HepG2 (cell line): ENCODE measurements at regions not wholly inside any gene's neighbourhood (a gene's known extent, or its start where the extent isn't known, plus 50 kb on each side); places are given as distances from the start of the nearest gene placed in this dataset.
"Not testable (repeated sequence)": the region's sequence is repeated elsewhere in the genome, so short reads cannot be mapped to it uniquely, and the experiment has no call there.

Experiments
- ADNP ChIP-seq: sonication (generic); formaldehyde crosslinking; IDR thresholded peaks from 2 replicates; pipeline ENCODE4 v1.4.0; 2020; ENCODE audit warnings: missing genetic modification reagents
- GABPA ChIP-seq, 2 experiments: IDR thresholded peaks; 2 replicates each; pipeline ENCODE4 v1.6.1; 2011 to 2016; ENCODE audit warnings: low read depth in 2 of 2, low read length in 1 of 2, missing biosample characterization in 1 of 2, missing genetic modification characterization in 1 of 2
- MXD4 ChIP-seq: IDR thresholded peaks from 2 replicates; pipeline ENCODE4 v1.6.1; 2016; ENCODE audit warnings: mild to moderate bottlenecking, missing biosample characterization, missing genetic modification reagents
- SYNCRIP ChIP-seq: fragments of 200-400 bp; formaldehyde crosslinking; IDR thresholded peaks from 2 replicates; pipeline ENCODE4 v1.6.1; 2018; ENCODE audit warnings: mild to moderate bottlenecking, low read depth, low read length; ENCODE audit not compliant: insufficient read depth
- TCF12 ChIP-seq, 2 experiments: fragments of 450-650 bp in 1 of 2; sonication (generic) in 1 of 2; formaldehyde crosslinking in 1 of 2; IDR thresholded peaks; 2 replicates each; pipeline versions ENCODE4 v1.6.1 to v1.8.0; 2017 to 2022; ENCODE audit warnings: antibody characterized with exemption in 1 of 2, mild to moderate bottlenecking in 1 of 2, missing genetic modification reagents in 1 of 2, moderate library complexity in 1 of 2
- TP53 ChIP-seq: sonication (generic); formaldehyde crosslinking; conservative IDR thresholded peaks from 2 replicates; pipeline ENCODE4 v1.4.0; 2020; ENCODE audit warnings: missing genetic modification reagents
- ZFYVE20 ChIP-seq: sonication (generic); formaldehyde crosslinking; IDR thresholded peaks from 2 replicates; pipeline ENCODE4 v1.8.0; 2023; ENCODE audit warnings: low read depth, mild to moderate bottlenecking, moderate library complexity, missing genetic modification reagents, borderline replicate concordance
- ZNF317 ChIP-seq: sonication (generic); formaldehyde crosslinking; IDR thresholded peaks from 2 replicates; pipeline ENCODE4 v1.5.0; 2020; ENCODE audit warnings: mild to moderate bottlenecking, missing genetic modification reagents
- ZNF660 ChIP-seq: sonication (generic); formaldehyde crosslinking; IDR thresholded peaks from 2 replicates; pipeline ENCODE4 v1.5.1; 2020; ENCODE audit warnings: mild to moderate bottlenecking, low read depth, missing genetic modification reagents, borderline replicate concordance
- ZNF75D ChIP-seq: sonication (generic); formaldehyde crosslinking; IDR thresholded peaks from 2 replicates; pipeline ENCODE4 v1.8.1; 2023; ENCODE audit warnings: missing genetic modification reagents, mild to moderate bottlenecking, borderline replicate concordance
- TF ChIP-seq, protein P1 (sequence below): sonication (generic); formaldehyde crosslinking; IDR thresholded peaks from 2 replicates; pipeline ENCODE4 v1.9.0; 2021; ENCODE audit warnings: missing genetic modification reagents, borderline replicate concordance
- TF ChIP-seq, protein P2 (sequence below): sonication (generic); formaldehyde crosslinking; IDR thresholded peaks from 2 replicates; pipeline ENCODE4 v1.5.0; 2020; ENCODE audit warnings: mild to moderate bottlenecking, missing genetic modification reagents
- TF ChIP-seq, protein P3 (sequence below), 2 experiments: IDR thresholded peaks; 2 replicates each; pipeline ENCODE4 v1.6.1; 2011 to 2012; ENCODE audit warnings: low read length in 2 of 2, borderline replicate concordance in 1 of 2, low read depth in 1 of 2, mild to moderate bottlenecking in 1 of 2, moderate library complexity in 1 of 2
- TF ChIP-seq, protein P4 (sequence below): sonication (generic); formaldehyde crosslinking; IDR thresholded peaks from 2 replicates; pipeline ENCODE4 v1.5.0; 2020; ENCODE audit warnings: mild to moderate bottlenecking, missing genetic modification reagents, moderate library complexity

DNA sequence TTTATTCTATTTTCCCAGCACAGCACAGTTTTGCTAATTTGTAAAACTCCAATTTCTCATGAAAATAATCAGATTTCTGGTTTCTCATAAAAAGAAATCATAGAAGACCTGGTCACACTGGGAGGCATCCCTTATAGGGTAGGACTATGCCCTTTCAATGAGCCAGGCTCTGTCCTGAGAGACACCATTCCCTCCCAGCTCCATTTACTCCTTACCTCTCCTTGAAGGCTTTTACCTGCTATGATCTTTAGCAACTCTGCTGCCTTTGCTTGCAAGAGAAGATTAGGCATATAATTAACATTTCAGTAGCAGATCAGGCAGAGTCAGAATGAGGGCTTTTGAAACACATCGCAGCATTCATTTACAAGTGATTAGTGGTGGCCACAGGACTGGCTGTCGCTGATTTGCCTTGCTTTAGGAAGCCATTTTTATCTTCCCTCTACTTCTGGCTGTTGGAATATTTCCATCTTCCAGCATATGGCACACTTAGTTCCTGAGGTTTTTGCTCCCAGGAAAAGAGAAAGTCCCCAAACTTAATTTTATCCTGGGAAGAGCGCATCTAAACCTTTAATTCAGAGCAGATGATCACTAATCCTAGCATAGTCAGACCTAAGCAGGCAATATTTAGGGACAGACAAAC lies 196.9 kb downstream of the SPATA31A1 start:
- TF ChIP-seq, protein P1, sequence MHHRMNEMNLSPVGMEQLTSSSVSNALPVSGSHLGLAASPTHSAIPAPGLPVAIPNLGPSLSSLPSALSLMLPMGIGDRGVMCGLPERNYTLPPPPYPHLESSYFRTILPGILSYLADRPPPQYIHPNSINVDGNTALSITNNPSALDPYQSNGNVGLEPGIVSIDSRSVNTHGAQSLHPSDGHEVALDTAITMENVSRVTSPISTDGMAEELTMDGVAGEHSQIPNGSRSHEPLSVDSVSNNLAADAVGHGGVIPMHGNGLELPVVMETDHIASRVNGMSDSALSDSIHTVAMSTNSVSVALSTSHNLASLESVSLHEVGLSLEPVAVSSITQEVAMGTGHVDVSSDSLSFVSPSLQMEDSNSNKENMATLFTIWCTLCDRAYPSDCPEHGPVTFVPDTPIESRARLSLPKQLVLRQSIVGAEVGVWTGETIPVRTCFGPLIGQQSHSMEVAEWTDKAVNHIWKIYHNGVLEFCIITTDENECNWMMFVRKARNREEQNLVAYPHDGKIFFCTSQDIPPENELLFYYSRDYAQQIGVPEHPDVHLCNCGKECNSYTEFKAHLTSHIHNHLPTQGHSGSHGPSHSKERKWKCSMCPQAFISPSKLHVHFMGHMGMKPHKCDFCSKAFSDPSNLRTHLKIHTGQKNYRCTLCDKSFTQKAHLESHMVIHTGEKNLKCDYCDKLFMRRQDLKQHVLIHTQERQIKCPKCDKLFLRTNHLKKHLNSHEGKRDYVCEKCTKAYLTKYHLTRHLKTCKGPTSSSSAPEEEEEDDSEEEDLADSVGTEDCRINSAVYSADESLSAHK (CRISPR knock-in tag), result not testable (repeated sequence)
- TF ChIP-seq, protein P2, sequence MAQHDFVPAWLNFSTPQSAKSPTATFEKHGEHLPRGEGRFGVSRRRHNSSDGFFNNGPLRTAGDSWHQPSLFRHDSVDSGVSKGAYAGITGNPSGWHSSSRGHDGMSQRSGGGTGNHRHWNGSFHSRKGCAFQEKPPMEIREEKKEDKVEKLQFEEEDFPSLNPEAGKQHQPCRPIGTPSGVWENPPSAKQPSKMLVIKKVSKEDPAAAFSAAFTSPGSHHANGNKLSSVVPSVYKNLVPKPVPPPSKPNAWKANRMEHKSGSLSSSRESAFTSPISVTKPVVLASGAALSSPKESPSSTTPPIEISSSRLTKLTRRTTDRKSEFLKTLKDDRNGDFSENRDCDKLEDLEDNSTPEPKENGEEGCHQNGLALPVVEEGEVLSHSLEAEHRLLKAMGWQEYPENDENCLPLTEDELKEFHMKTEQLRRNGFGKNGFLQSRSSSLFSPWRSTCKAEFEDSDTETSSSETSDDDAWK, result not testable (repeated sequence)
- TF ChIP-seq ZNF75D (CRISPR knock-in tag); TCF12 (IDR thresholded peaks at IDR 0.05); TCF12 (CRISPR knock-in tag; IDR thresholded peaks at IDR 0.05); GABPA (IDR thresholded peaks at IDR 0.05; ENCODE audit: low read depth, low read length); GABPA (CRISPR knock-in tag; IDR thresholded peaks at IDR 0.05; ENCODE audit: low read depth); SYNCRIP; MXD4 (CRISPR knock-in tag); ZNF660 (CRISPR knock-in tag); ADNP (CRISPR knock-in tag); TP53 (CRISPR knock-in tag); ZNF317 (CRISPR knock-in tag); ZFYVE20: not testable (repeated sequence)
- TF ChIP-seq, protein P3, sequence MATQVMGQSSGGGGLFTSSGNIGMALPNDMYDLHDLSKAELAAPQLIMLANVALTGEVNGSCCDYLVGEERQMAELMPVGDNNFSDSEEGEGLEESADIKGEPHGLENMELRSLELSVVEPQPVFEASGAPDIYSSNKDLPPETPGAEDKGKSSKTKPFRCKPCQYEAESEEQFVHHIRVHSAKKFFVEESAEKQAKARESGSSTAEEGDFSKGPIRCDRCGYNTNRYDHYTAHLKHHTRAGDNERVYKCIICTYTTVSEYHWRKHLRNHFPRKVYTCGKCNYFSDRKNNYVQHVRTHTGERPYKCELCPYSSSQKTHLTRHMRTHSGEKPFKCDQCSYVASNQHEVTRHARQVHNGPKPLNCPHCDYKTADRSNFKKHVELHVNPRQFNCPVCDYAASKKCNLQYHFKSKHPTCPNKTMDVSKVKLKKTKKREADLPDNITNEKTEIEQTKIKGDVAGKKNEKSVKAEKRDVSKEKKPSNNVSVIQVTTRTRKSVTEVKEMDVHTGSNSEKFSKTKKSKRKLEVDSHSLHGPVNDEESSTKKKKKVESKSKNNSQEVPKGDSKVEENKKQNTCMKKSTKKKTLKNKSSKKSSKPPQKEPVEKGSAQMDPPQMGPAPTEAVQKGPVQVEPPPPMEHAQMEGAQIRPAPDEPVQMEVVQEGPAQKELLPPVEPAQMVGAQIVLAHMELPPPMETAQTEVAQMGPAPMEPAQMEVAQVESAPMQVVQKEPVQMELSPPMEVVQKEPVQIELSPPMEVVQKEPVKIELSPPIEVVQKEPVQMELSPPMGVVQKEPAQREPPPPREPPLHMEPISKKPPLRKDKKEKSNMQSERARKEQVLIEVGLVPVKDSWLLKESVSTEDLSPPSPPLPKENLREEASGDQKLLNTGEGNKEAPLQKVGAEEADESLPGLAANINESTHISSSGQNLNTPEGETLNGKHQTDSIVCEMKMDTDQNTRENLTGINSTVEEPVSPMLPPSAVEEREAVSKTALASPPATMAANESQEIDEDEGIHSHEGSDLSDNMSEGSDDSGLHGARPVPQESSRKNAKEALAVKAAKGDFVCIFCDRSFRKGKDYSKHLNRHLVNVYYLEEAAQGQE (IDR thresholded peaks at IDR 0.05; ENCODE audit: borderline replicate concordance in 1 of 2, low read depth in 1 of 2, low read length in 2 of 2), result not testable (repeated sequence)
- TF ChIP-seq, protein P4, sequence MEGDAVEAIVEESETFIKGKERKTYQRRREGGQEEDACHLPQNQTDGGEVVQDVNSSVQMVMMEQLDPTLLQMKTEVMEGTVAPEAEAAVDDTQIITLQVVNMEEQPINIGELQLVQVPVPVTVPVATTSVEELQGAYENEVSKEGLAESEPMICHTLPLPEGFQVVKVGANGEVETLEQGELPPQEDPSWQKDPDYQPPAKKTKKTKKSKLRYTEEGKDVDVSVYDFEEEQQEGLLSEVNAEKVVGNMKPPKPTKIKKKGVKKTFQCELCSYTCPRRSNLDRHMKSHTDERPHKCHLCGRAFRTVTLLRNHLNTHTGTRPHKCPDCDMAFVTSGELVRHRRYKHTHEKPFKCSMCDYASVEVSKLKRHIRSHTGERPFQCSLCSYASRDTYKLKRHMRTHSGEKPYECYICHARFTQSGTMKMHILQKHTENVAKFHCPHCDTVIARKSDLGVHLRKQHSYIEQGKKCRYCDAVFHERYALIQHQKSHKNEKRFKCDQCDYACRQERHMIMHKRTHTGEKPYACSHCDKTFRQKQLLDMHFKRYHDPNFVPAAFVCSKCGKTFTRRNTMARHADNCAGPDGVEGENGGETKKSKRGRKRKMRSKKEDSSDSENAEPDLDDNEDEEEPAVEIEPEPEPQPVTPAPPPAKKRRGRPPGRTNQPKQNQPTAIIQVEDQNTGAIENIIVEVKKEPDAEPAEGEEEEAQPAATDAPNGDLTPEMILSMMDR (CRISPR knock-in tag), result not testable (repeated sequence)
